K562 (cell line): ENCODE measurements at regions not wholly inside any gene's neighbourhood (a gene's known extent, or its start where the extent isn't known, plus 50 kb on each side); places are given as distances from the start of the nearest gene placed in this dataset.

Source experiments
- CSDE1 ChIP-seq, 2 experiments: fragments of 450-650 bp; IDR thresholded peaks; 2 replicates each; pipeline ENCODE4 v1.6.1; 2016; ENCODE audit warnings: mild to moderate bottlenecking in 1 of 2
- HIVEP1 ChIP-seq: fragments of 250-450 bp; sonication (Bioruptor Pico); IDR thresholded peaks from 2 replicates; pipeline ENCODE4 v1.4.0; 2020; ENCODE audit warnings: mild to moderate bottlenecking
- MLX ChIP-seq, 2 experiments: fragments of 450-650 bp in 1 of 2; sonication (generic) in 1 of 2; formaldehyde crosslinking; conservative IDR thresholded peaks; 2 replicates each; pipeline versions ENCODE4 v1.4.0 to v1.8.1; 2020 to 2022; ENCODE audit warnings: mild to moderate bottlenecking in 1 of 2, missing genetic modification reagents in 1 of 2
- NR3C1 ChIP-seq: sonication (generic); formaldehyde crosslinking; IDR thresholded peaks from 2 replicates; pipeline ENCODE4 v1.8.1; 2022; ENCODE audit warnings: missing genetic modification reagents
- PHF21A ChIP-seq: fragments of 450-650 bp; IDR thresholded peaks from 2 replicates; pipeline ENCODE4 v1.6.1; 2017; ENCODE audit warnings: low read depth, borderline replicate concordance
- ZNF609 ChIP-seq: sonication (generic); formaldehyde crosslinking; IDR thresholded peaks from 2 replicates; pipeline ENCODE4 v1.8.1; 2023; ENCODE audit warnings: missing genetic modification reagents, mild to moderate bottlenecking, borderline replicate concordance

DNA sequence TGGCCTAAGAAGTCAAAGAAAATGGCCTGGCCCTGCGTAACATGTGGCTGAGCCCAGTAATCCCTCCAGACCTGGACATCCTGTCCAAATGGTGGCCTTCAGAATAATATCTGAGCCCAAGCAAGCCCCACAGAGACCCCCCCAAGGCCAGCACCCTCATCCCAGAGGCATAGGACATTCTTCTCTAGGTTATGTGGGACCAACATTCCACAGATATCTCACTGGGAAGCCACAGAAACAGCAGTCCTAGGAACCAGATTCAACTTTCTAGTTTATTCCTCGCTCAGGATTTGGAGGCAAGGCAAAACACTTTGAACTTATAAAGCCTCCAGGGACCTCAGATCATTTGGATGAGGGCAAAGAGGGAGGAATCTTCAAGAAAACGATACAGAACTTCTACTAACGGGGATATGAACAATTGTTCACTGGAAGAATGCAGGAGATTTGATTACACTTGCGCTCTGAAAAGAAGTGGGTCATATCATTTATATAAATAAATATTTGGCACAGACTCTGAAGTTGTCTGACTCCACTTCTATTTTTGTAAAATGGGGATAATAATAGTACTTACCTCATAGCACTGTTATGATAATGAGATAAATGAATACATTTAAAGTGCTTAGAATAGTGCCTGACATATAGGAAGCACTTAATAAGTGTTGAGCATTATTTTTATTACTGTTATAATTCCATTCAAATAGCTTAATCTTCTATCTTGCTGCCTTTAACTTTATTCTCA lies 171.5 kb downstream of the NUAK1 start (continued):
- no peak for TF ChIP-seq ZNF609 (CRISPR knock-in tag)
- TF ChIP-seq NR3C1 (CRISPR knock-in tag), result no peak
- TF ChIP-seq PHF21A, result no peak
- TF ChIP-seq MLX (CRISPR knock-in tag; conservative IDR thresholded peaks at IDR 0.05), result no peak
- no peak for TF ChIP-seq CSDE1 (IDR thresholded peaks at IDR 0.05)
- no peak for TF ChIP-seq HIVEP1 (CRISPR knock-in tag)
